Neuronal stem cell (in vitro differentiated cells): ENCODE measurements at regions not wholly inside any gene's neighbourhood (a gene's known extent, or its start where the extent isn't known, plus 50 kb on each side); places are given as distances from the start of the nearest gene placed in this dataset.

ENCODE experiments used
- DNase-seq: peaks from one replicate; pipeline ENCODE4 v3.0.0-alpha.2; 2013; ENCODE audit warnings: low spot score
- H2AFZ ChIP-seq: one replicate; pipeline ENCODE4 v1.6.1; 2013; ENCODE audit warnings: mild to moderate bottlenecking, low read length, inconsistent platforms
- H2AK5ac ChIP-seq: 2 replicates; pipeline ENCODE4 v1.6.1; 2013; ENCODE audit warnings: low read depth, mild to moderate bottlenecking, inconsistent platforms, low read length, moderate library complexity, mixed read lengths
- H2BK120ac ChIP-seq: 2 replicates; pipeline ENCODE4 v1.6.1; 2013; ENCODE audit warnings: low read depth, mild to moderate bottlenecking, inconsistent platforms, low read length, moderate library complexity, mixed read lengths
- H2BK12ac ChIP-seq: one replicate; pipeline ENCODE4 v1.6.1; 2013; ENCODE audit warnings: low read length, inconsistent platforms
- H2BK15ac ChIP-seq: 2 replicates; pipeline ENCODE4 v1.6.1; 2013; ENCODE audit warnings: mild to moderate bottlenecking, low read length, inconsistent platforms, mixed read lengths
- H2BK5ac ChIP-seq: one replicate; pipeline ENCODE4 v1.6.1; 2013; ENCODE audit warnings: inconsistent platforms, mild to moderate bottlenecking, low read length, moderate library complexity
- H3K14ac ChIP-seq: one replicate; pipeline ENCODE4 v1.6.1; 2013; ENCODE audit warnings: low read length, inconsistent platforms
- H3K18ac ChIP-seq: 2 replicates; pipeline ENCODE4 v1.6.1; 2013; ENCODE audit warnings: low read length, inconsistent platforms
- H3K23ac ChIP-seq: 2 replicates; pipeline ENCODE4 v1.6.1; 2013; ENCODE audit warnings: low read depth, mild to moderate bottlenecking, mixed read lengths, low read length, inconsistent platforms; ENCODE audit not compliant: poor library complexity
- H3K27ac ChIP-seq: replicated peaks from 3 replicates; pipeline ENCODE4 v1.5.1; 2013; ENCODE audit warnings: low read length, inconsistent platforms
- H3K27me3 ChIP-seq, 3 experiments: 2 replicates each; pipeline ENCODE4 v1.6.1; 2013; ENCODE audit warnings: low read length in 3 of 3, mild to moderate bottlenecking in 2 of 3, inconsistent platforms in 1 of 3, low read depth in 1 of 3, mixed read lengths in 1 of 3, moderate library complexity in 1 of 3; ENCODE audit not compliant: control insufficient read depth in 3 of 3, insufficient read depth in 3 of 3
- H3K36me3 ChIP-seq, 2 donors: replicated peaks in 1 of 2; 2 replicates each; pipeline ENCODE4 v1.6.1; 2013; ENCODE audit warnings: low read length in 2 of 2; ENCODE audit not compliant: control insufficient read depth in 2 of 2, insufficient read depth in 2 of 2
- H3K4ac ChIP-seq: 2 replicates; pipeline ENCODE4 v1.6.1; 2013; ENCODE audit warnings: inconsistent platforms, mild to moderate bottlenecking, low read length, moderate library complexity
- H3K4me1 ChIP-seq, 2 donors: 1 replicate in 1 of 2; 2 replicates in 1 of 2; pipeline ENCODE4 v1.6.1; 2013; ENCODE audit warnings: low read length in 2 of 2, low read depth in 1 of 2; ENCODE audit not compliant: control insufficient read depth in 2 of 2, insufficient read depth in 1 of 2
- H3K4me2 ChIP-seq: one replicate; pipeline ENCODE4 v1.6.1; 2013; ENCODE audit warnings: mild to moderate bottlenecking, low read length, inconsistent platforms; ENCODE audit not compliant: insufficient read depth, poor library complexity, severe bottlenecking
- H3K4me3 ChIP-seq, 2 donors: 2 replicates each; pipeline ENCODE4 v1.5.1; 2013; ENCODE audit warnings: low read length in 2 of 2, mild to moderate bottlenecking in 2 of 2, inconsistent platforms in 1 of 2, moderate library complexity in 1 of 2
- H3K79me1 ChIP-seq: one replicate; pipeline ENCODE4 v1.6.1; 2013; ENCODE audit warnings: low read depth, mild to moderate bottlenecking, inconsistent platforms, low read length, moderate library complexity
- H3K9ac ChIP-seq: one replicate; pipeline ENCODE4 v1.6.1; 2013; ENCODE audit warnings: mild to moderate bottlenecking, low read depth, low read length, inconsistent platforms; ENCODE audit not compliant: poor library complexity
- H3K9me3 ChIP-seq, 2 donors: replicated peaks in 1 of 2; 2 replicates each; pipeline versions ENCODE3 to v1.6.1; 2013; ENCODE audit warnings: low read length in 2 of 2, mild to moderate bottlenecking in 2 of 2, inconsistent platforms in 1 of 2, low read depth in 1 of 2, mixed read lengths in 1 of 2, moderate library complexity in 1 of 2; ENCODE audit not compliant: control insufficient read depth in 2 of 2, insufficient read depth in 1 of 2
- H4K8ac ChIP-seq: one replicate; pipeline ENCODE4 v1.6.1; 2013; ENCODE audit warnings: low read depth, mild to moderate bottlenecking, inconsistent platforms, low read length, moderate library complexity
- H4K91ac ChIP-seq: one replicate; pipeline ENCODE4 v1.6.1; 2013; ENCODE audit warnings: low read length, low read depth, mild to moderate bottlenecking, inconsistent platforms; ENCODE audit not compliant: poor library complexity
- WGBS, 2 donors: extraction: QIAGEN DNeasy Blood & Tissue Kit; methylation state at CpG; one replicate each; pipeline ENCODE4 v1.1.7; 2013; ENCODE audit warnings: missing lambda C conversion rate in 2 of 2, mixed read lengths in 1 of 2; ENCODE audit not compliant: insufficient read length in 2 of 2, insufficient replicate concordance in 1 of 2; ENCODE audit errors: extremely low coverage in 2 of 2; 5-methylcytosine and 5-hydroxymethylcytosine counted together

DNA sequence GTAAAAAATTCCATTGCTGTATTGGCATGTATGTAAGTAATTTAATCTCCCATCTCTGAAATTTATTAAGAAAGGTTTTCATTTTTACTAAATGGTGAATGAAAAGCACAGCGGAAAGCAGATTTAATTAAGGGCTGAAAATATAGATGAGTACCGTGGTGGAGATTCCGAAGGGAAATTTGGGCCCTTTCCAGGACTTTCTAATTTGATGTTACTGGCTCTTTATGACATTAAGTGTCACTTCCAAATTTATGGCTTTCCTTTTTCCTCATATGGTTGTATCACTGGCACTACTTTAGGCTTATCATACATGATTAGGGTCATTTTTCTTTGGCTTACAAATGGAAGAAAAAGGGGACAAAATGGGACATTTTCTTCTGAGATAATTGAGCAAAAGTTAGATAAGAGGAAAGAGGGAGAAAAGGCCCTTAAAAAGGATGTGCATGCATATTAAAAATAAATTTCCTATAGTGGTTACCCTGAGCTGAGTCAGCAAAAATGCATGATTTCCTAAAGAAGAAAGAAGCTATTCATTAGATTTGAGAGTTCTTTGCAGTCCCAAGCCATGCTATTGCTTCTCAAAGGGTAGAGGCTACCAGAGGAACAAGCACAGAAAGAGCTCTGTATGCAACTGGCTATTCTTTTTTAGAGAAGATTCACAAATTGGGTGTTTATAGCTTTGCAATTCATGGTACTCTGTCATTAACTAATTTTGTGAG, 74.9 kb upstream of the CNIH3 start:
- Histone ChIP-seq H2BK5ac (no peak overlapping the region), H3K79me1 (no peaks in the 10 kb centered on the region), H3K27me3 (no peaks in the 10 kb centered on the region), H2AK5ac (no peak overlapping the region), H3K27ac (no peak overlapping the region), H4K8ac (no peak overlapping the region), H3K4me1 (peaks cover 0 to 6% of the 10 kb centered on the region in 2 donors), H2AFZ (no peak overlapping the region), H3K18ac (no peak overlapping the region), H3K4ac (no peak overlapping the region), H3K9me3 (no peaks in the 10 kb centered on the region), H2BK15ac (no peak overlapping the region), H3K36me3 (no peaks in the 10 kb centered on the region), H3K14ac (no peak overlapping the region), H2BK120ac (no peak overlapping the region), H3K4me2 (no peak overlapping the region), H2BK12ac (no peak overlapping the region), H3K23ac (no peak overlapping the region), H3K4me3 (no peak overlapping the region), H4K91ac (no peak overlapping the region), H3K9ac (no peak overlapping the region)
- no peak for DNase-seq
- no CpG with 5 or more reads among the region's 3 CpGs for whole genome bisulfite sequencing, 2 donors

DNA sequence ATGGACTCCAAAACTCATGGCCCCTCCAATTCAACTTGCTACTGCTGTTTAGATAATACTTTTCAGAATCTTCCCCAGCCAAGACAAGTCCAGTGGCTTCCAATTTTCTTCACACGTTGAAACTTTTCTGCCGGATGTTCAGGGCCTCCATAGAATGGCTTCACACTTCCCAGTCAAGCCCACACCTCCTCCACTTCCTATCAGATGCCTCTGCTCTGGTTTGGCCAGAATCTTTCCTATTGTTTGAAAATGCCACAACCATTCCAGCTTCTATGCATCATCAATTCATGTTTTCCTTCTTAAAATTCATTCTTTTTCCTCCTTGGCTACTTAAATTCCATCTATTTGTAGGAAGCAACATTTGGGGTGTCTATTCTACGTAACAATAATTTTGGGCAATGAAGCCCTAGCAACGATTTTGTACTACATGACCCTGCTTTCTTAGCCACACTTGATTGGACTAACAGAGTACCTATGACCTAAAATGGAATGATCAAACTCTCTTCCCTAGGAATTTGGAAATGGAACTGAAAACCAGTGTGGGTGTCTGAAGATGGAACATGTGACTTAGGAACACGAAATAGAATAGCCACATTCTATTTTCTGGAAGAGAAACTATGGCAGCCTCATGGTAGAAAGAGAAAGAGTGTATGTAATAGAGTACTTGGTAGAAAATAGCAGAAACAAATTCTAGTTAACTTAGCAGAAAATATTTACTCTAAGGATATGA, 74.1 kb upstream of the CNIH3 start:
- Histone ChIP-seq H4K8ac (no peak overlapping the region), H3K27me3 (no peaks in the 10 kb centered on the region), H3K4me1 (peaks cover 0 to 6% of the 10 kb centered on the region in 2 donors), H2BK15ac (no peak overlapping the region), H3K27ac (no peak overlapping the region), H3K18ac (no peak overlapping the region), H3K14ac (no peak overlapping the region), H2BK5ac (no peak overlapping the region), H3K9me3 (no peaks in the 10 kb centered on the region), H3K4ac (no peak overlapping the region), H3K4me2 (no peak overlapping the region), H3K23ac (no peak overlapping the region), H4K91ac (no peak overlapping the region), H2AFZ (no peak overlapping the region), H2BK120ac (no peak overlapping the region), H2BK12ac (no peak overlapping the region), H3K4me3 (no peak overlapping the region), H3K9ac (no peak overlapping the region), H2AK5ac (no peak overlapping the region), H3K36me3 (no peaks in the 10 kb centered on the region), H3K79me1 (no peaks in the 10 kb centered on the region)
- WGBS, 2 donors, result no CpG with 5 or more reads among the region's 5 CpGs
- DNase-seq, result no peak

DNA sequence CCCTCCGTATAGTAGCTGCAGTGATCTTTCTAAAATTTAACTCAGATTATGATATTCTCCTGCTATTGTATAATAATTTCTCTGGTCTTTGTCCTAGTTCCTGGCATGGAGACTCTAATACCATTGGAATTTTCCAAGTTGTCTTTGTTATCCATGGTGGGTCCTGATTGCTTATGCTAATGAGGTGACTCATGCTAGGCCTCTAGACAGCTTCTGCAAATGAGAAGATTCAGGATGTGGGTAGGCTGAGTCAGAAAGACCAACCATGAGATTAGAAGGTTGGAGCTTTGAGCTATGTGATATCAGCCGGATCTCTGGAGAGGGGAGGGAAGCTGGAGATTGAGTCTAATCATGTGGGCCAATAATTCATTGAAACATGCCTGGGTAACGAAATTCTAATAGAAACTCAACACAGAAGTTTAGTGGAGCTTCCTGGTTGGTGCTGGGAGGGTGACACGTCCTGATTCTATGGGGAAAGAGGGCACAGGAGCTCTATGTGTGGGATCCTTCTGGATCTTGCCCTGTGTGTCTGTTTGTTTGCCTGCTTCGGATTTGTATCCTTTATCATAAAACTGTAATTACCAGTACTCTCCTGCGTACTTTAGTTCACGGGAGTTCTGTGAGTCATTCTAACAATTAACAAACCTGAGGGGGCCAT, 73.2 kb upstream of the CNIH3 start:
- Histone ChIP-seq H2BK120ac (no peak overlapping the region), H2BK12ac (no peak overlapping the region), H3K18ac (no peak overlapping the region), H3K23ac (no peak overlapping the region), H3K4me1 (peaks cover 0 to 6% of the 10 kb centered on the region in 2 donors), H2AK5ac (no peak overlapping the region), H3K9me3 (no peaks in the 10 kb centered on the region), H3K4me3 (no peak overlapping the region), H4K91ac (no peak overlapping the region), H2BK5ac (no peak overlapping the region), H3K9ac (no peak overlapping the region), H3K27me3 (no peaks in the 10 kb centered on the region), H3K14ac (no peak overlapping the region), H3K4me2 (no peak overlapping the region), H2AFZ (peak overlapping the region; percentile 44), H2BK15ac (no peak overlapping the region), H3K4ac (no peak overlapping the region), H3K27ac (no peak overlapping the region), H3K79me1 (no peaks in the 10 kb centered on the region), H3K36me3 (no peaks in the 10 kb centered on the region), H4K8ac (no peak overlapping the region)
- DNase-seq, result no peak
- WGBS, 2 donors, result no CpG with 5 or more reads among the region's 7 CpGs

DNA sequence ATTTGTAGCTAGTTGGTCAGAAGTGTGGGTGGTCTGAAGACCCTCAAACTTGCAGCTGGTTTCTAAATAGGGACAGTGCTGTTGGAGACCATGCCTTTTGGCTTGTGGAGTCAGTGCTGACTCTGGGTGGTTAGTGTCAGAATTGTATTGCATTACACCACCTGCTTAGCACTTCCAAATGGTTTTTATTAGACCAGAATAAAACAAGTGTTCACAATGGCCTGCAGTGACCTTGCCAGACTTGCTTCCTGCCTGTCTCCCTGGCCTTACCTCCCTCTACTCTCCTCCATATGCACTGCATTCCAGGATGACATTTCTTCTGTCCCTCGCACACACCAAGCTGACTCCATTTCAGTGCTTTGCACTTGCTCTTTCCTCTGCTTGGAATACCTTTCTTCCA, 72.7 kb upstream of the CNIH3 start:
- H3K14ac ChIP-seq, result no peak overlapping the region
- H2BK5ac ChIP-seq, result no peak overlapping the region
- H3K4ac ChIP-seq, result no peak overlapping the region
- H2AK5ac ChIP-seq, result no peak overlapping the region
- H3K4me2 ChIP-seq, result no peak overlapping the region
- no peaks in the 10 kb centered on the region for H3K9me3 ChIP-seq
- no peak overlapping the region for H3K23ac ChIP-seq
- no peaks in the 10 kb centered on the region for H3K36me3 ChIP-seq
- H4K8ac ChIP-seq, result no peak overlapping the region
- WGBS, 2 donors, result no CpG with 5 or more reads among the region's 1 CpG
- H4K91ac ChIP-seq, result no peak overlapping the region
- no peak overlapping the region for H2BK15ac ChIP-seq
- DNase-seq, result no peak
- no peak overlapping the region for H2BK12ac ChIP-seq
- no peak overlapping the region for H2BK120ac ChIP-seq
- no peak overlapping the region for H3K18ac ChIP-seq
- no peak overlapping the region for H3K9ac ChIP-seq
- no peaks in the 10 kb centered on the region for H3K27me3 ChIP-seq
- H3K79me1 ChIP-seq, result no peaks in the 10 kb centered on the region
- no peak overlapping the region for H3K4me3 ChIP-seq
- H2AFZ ChIP-seq, result no peak overlapping the region
- peaks cover 0 to 6% of the 10 kb centered on the region in 2 donors for H3K4me1 ChIP-seq
- no peak overlapping the region for H3K27ac ChIP-seq
